OCI-LY1 (cell line): ENCODE measurements at regions not wholly inside any gene's neighbourhood (a gene's known extent, or its start where the extent isn't known, plus 50 kb on each side); places are given as distances from the start of the nearest gene placed in this dataset.

ENCODE experiments used
- EZH2 ChIP-seq: fragments of 200-600 bp; sonication (generic), shearing (Covaris generic); IDR thresholded peaks from 2 replicates; pipeline ENCODE4 v1.8.0; 2017; ENCODE audit warnings: borderline replicate concordance, mixed run types, mild to moderate bottlenecking, antibody characterized with exemption, low read length, moderate library complexity, mixed read lengths
- TF ChIP-seq, protein P1 (sequence below): fragments of 200-600 bp; sonication (generic), shearing (Covaris generic); IDR thresholded peaks from 2 replicates; pipeline ENCODE4 v1.5.1; 2017; ENCODE audit warnings: mild to moderate bottlenecking, antibody characterized with exemption, low read length, moderate library complexity, mixed read lengths

DNA sequence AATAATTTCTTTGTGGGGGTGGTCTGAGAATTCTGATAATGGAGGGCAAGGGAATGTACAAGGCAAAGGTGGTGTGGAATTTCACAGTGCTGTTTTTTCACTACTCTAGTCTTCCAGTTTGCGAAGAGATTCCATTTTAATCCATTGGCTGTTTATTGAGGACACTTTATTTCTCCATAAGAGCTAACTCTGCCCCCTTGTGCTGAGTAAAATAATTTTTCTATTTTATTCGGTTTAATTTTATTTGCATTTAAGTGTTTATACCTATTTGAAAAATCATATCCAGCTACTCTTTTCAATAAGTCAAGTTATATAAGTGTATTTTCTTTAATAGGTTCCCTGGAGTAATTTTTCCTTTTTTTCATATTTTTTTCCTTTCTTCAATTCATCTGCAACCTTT lies 840.1 kb downstream of the TUSC7 start:
- TF ChIP-seq EZH2: no peak
- TF ChIP-seq, protein P1, sequence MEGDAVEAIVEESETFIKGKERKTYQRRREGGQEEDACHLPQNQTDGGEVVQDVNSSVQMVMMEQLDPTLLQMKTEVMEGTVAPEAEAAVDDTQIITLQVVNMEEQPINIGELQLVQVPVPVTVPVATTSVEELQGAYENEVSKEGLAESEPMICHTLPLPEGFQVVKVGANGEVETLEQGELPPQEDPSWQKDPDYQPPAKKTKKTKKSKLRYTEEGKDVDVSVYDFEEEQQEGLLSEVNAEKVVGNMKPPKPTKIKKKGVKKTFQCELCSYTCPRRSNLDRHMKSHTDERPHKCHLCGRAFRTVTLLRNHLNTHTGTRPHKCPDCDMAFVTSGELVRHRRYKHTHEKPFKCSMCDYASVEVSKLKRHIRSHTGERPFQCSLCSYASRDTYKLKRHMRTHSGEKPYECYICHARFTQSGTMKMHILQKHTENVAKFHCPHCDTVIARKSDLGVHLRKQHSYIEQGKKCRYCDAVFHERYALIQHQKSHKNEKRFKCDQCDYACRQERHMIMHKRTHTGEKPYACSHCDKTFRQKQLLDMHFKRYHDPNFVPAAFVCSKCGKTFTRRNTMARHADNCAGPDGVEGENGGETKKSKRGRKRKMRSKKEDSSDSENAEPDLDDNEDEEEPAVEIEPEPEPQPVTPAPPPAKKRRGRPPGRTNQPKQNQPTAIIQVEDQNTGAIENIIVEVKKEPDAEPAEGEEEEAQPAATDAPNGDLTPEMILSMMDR: no peak
